ENCODE measurements at regions not wholly inside any gene's neighbourhood (a gene's known extent, or its start where the extent isn't known, plus 50 kb on each side); places are given as distances from the start of the nearest gene placed in this dataset.

- H3K4me3 Mint-ChIP-seq = no peak overlapping the region
- peaks cover 28% of the 10 kb centered on the region for H3K4me1 Mint-ChIP-seq
- peaks cover 14% of the 10 kb centered on the region for H3K9me3 Mint-ChIP-seq
- no peak overlapping the region for H3K27ac Mint-ChIP-seq
- peaks cover 6% of the 10 kb centered on the region for H3K36me3 Mint-ChIP-seq (ENCODE audit: low read depth)
- H3K27me3 Mint-ChIP-seq (ENCODE audit: low read depth, poor library complexity) = no peaks in the 10 kb centered on the region
- no peak for DNase-seq
- no peak for TF ChIP-seq CTCF (IDR thresholded peaks at IDR 0.05)
These were observed 217.2 kb upstream of the CADM1 start for GRCh38 chr11:115721296-115721995.

- peaks cover 14% of the 10 kb centered on the region for H3K9me3 Mint-ChIP-seq
- no peak for TF ChIP-seq CTCF (IDR thresholded peaks at IDR 0.05)
- H3K4me1 Mint-ChIP-seq = peaks cover 36% of the 10 kb centered on the region
- no peak overlapping the region for H3K27ac Mint-ChIP-seq
- peaks cover 3% of the 10 kb centered on the region for H3K27me3 Mint-ChIP-seq (ENCODE audit: low read depth, poor library complexity)
- H3K4me3 Mint-ChIP-seq = no peak overlapping the region
- DNase-seq = no peak
- H3K36me3 Mint-ChIP-seq (ENCODE audit: low read depth) = peaks cover 6% of the 10 kb centered on the region
These were observed 216.5 kb upstream of the CADM1 start for GRCh38 chr11:115720602-115721245.

- Mint-ChIP-seq H3K27ac (no peak overlapping the region), H3K4me1 (peaks cover 46% of the 10 kb centered on the region), H3K27me3 (ENCODE audit: low read depth, poor library complexity) (peaks cover 7% of the 10 kb centered on the region), H3K4me3 (no peak overlapping the region), H3K9me3 (no peaks in the 10 kb centered on the region), H3K36me3 (ENCODE audit: low read depth) (no peaks in the 10 kb centered on the region)
- no peak for DNase-seq
- no peak for TF ChIP-seq CTCF (IDR thresholded peaks at IDR 0.05)
These were observed 214.7 kb upstream of the CADM1 start for GRCh38 chr11:115718945-115719344.

- H3K36me3 Mint-ChIP-seq (ENCODE audit: low read depth) = no peaks in the 10 kb centered on the region
- no peak overlapping the region for H3K27ac Mint-ChIP-seq
- H3K4me3 Mint-ChIP-seq = no peak overlapping the region
These were observed 213.9 kb upstream of the CADM1 start for GRCh38 chr11:115718106-115718505.

GRCh38 chr11:115716601-115717529 is 212.7 kb upstream of the CADM1 start:
- no peak for TF ChIP-seq CTCF (IDR thresholded peaks at IDR 0.05)
- Mint-ChIP-seq H3K4me1 (peaks cover 48% of the 10 kb centered on the region), H3K36me3 (ENCODE audit: low read depth) (no peaks in the 10 kb centered on the region), H3K4me3 (no peak overlapping the region), H3K9me3 (no peaks in the 10 kb centered on the region), H3K27me3 (ENCODE audit: low read depth, poor library complexity) (peaks cover 7% of the 10 kb centered on the region), H3K27ac (peak overlapping the region; percentile 68)
- peak; percentile 45 for DNase-seq

More at GRCh38 chr11:115718106-115718505, 213.9 kb upstream of the CADM1 start:
- Mint-ChIP-seq H3K9me3 (no peaks in the 10 kb centered on the region), H3K27me3 (ENCODE audit: low read depth, poor library complexity) (peaks cover 7% of the 10 kb centered on the region), H3K4me1 (peaks cover 46% of the 10 kb centered on the region)
- DNase-seq = no peak
- TF ChIP-seq CTCF (IDR thresholded peaks at IDR 0.05) = no peak

Measured in nephron progenitor cell (in vitro differentiated cells).